ENCODE measurements at regions not wholly inside any gene's neighbourhood (a gene's known extent, or its start where the extent isn't known, plus 50 kb on each side); places are given as distances from the start of the nearest gene placed in this dataset.

- no peak for TF ChIP-seq ZFP3 (CRISPR knock-in tag; IDR thresholded peaks at IDR 0.05)
- no peak for TF ChIP-seq OSR1 (CRISPR knock-in tag; IDR thresholded peaks at IDR 0.05)
- TF ChIP-seq TOX (CRISPR knock-in tag; IDR thresholded peaks at IDR 0.05; ENCODE audit: borderline replicate concordance) = no peak
- TF ChIP-seq ESRRG (CRISPR knock-in tag; IDR thresholded peaks at IDR 0.05) = no peak
- no peak for TF ChIP-seq ZNF8 (CRISPR knock-in tag; IDR thresholded peaks at IDR 0.05)
- no peak for TF ChIP-seq PATZ1 (CRISPR knock-in tag; IDR thresholded peaks at IDR 0.05; ENCODE audit: borderline replicate concordance)
- TF ChIP-seq CREB5 (CRISPR knock-in tag; IDR thresholded peaks at IDR 0.05; ENCODE audit: low read depth) = no peak
- TF ChIP-seq SNAI2 (CRISPR knock-in tag; IDR thresholded peaks at IDR 0.05) = no peak
- TF ChIP-seq, protein P1, sequence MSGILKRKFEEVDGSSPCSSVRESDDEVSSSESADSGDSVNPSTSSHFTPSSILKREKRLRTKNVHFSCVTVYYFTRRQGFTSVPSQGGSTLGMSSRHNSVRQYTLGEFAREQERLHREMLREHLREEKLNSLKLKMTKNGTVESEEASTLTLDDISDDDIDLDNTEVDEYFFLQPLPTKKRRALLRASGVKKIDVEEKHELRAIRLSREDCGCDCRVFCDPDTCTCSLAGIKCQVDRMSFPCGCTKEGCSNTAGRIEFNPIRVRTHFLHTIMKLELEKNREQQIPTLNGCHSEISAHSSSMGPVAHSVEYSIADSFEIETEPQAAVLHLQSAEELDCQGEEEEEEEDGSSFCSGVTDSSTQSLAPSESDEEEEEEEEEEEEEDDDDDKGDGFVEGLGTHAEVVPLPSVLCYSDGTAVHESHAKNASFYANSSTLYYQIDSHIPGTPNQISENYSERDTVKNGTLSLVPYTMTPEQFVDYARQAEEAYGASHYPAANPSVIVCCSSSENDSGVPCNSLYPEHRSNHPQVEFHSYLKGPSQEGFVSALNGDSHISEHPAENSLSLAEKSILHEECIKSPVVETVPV (CRISPR knock-in tag; IDR thresholded peaks at IDR 0.05) = no peak
- no peak for TF ChIP-seq ISL1 (CRISPR knock-in tag; IDR thresholded peaks at IDR 0.05)
- no peak for TF ChIP-seq ARNTL (CRISPR knock-in tag; IDR thresholded peaks at IDR 0.05; ENCODE audit: borderline replicate concordance, low read depth)
- TF ChIP-seq ZFP30 (CRISPR knock-in tag; IDR thresholded peaks at IDR 0.05) = no peak
- no peak for TF ChIP-seq ZNF70 (CRISPR knock-in tag; IDR thresholded peaks at IDR 0.05)
Measured at GRCh38 chr14:46108228-46108627, 543.4 kb downstream of the RPL10L start.
